Panc1 (cell line): ENCODE measurements at regions not wholly inside any gene's neighbourhood (a gene's known extent, or its start where the extent isn't known, plus 50 kb on each side); places are given as distances from the start of the nearest gene placed in this dataset.

ENCODE experiments used
- ATAC-seq: fragments of 200-7000 bp; cut with Tn5 transposase; 2 replicates; pipeline ENCODE4 v1.9.1; 2020; ENCODE audit warnings: mild to moderate bottlenecking, moderate library complexity
- BruUV-seq: library from RNA; stranded (reverse); fragments of 400-500 nt; replicated peaks from 2 replicates; lab custom pipeline; 2021; lab: Mats Ljungman, UMichigan
- CTCF ChIA-PET: fragments of 300-600 bp; sonication (Branson Sonifier 250); formaldehyde crosslinking; loops from one replicate; lab custom pipeline; 2022; ENCODE audit warnings: antibody characterized with exemption; lab: Charles Lee
- POLR2A ChIA-PET: fragments of 300-600 bp; sonication (Branson Sonifier 250); formaldehyde crosslinking; loops from one replicate; lab custom pipeline; 2022; ENCODE audit warnings: antibody characterized with exemption; lab: Charles Lee
- DNase-seq: peaks from one replicate; pipeline ENCODE4 v3.0.0-alpha.2; 2010; ENCODE audit warnings: low read depth, low spot score
- H3K27ac ChIP-seq: 2 replicates; pipeline ENCODE4 v1.5.1; 2011; ENCODE audit warnings: mild to moderate bottlenecking, low read length, inconsistent platforms
- H3K27me3 ChIP-seq: fragments of 200-500 bp; sonication (Bioruptor generic); 2 replicates; pipeline ENCODE4 v1.6.0; 2014; ENCODE audit warnings: low read length, inconsistent platforms; ENCODE audit not compliant: control insufficient read depth, insufficient read depth
- H3K36me3 ChIP-seq: fragments of 200-500 bp; sonication (Bioruptor generic); 2 replicates; pipeline ENCODE4 v1.5.1; 2014; ENCODE audit warnings: inconsistent platforms, mild to moderate bottlenecking, low read length, moderate library complexity; ENCODE audit not compliant: control insufficient read depth, insufficient read depth
- H3K4me1 ChIP-seq: 2 replicates; pipeline ENCODE4 v1.5.1; 2011; ENCODE audit warnings: inconsistent platforms, mild to moderate bottlenecking, low read length, moderate library complexity; ENCODE audit not compliant: control insufficient read depth, insufficient read depth
- H3K4me3 ChIP-seq, 2 experiments: 2 replicates each; pipeline ENCODE4 v1.5.1; 2011 to 2012; ENCODE audit warnings: low read depth in 2 of 2, low read length in 2 of 2, mild to moderate bottlenecking in 2 of 2, inconsistent platforms in 1 of 2, moderate library complexity in 1 of 2
- H3K9me3 ChIP-seq: fragments of 200-500 bp; sonication (Bioruptor generic); 2 replicates; pipeline ENCODE4 v1.5.1; 2014; ENCODE audit warnings: low read depth, mild to moderate bottlenecking, inconsistent platforms, low read length, moderate library complexity; ENCODE audit not compliant: control insufficient read depth, insufficient read depth
- CTCF ChIP-seq: fragments of 450-650 bp; IDR thresholded peaks from 2 replicates; pipeline ENCODE4 v1.5.1; 2017; ENCODE audit warnings: mild to moderate bottlenecking
- POLR2AphosphoS5 ChIP-seq: IDR thresholded peaks from 2 replicates; pipeline ENCODE4 v1.6.1; 2012; ENCODE audit warnings: mild to moderate bottlenecking, low read depth, low read length, moderate library complexity
- REST ChIP-seq, 2 experiments: IDR thresholded peaks; 2 replicates each; pipeline ENCODE4 v1.6.1; 2011 to 2012; ENCODE audit warnings: low read depth in 2 of 2, control low read depth in 1 of 2, low read length in 1 of 2, mild to moderate bottlenecking in 1 of 2, moderate library complexity in 1 of 2; ENCODE audit not compliant: insufficient read depth in 1 of 2
- SIN3A ChIP-seq: IDR thresholded peaks from 2 replicates; pipeline ENCODE4 v1.6.1; 2012; ENCODE audit warnings: low read depth, mild to moderate bottlenecking, low read length, moderate library complexity, borderline replicate concordance; ENCODE audit not compliant: insufficient read depth
- TCF7L2 ChIP-seq: IDR thresholded peaks from 2 replicates; pipeline ENCODE4 v1.6.1; 2011; ENCODE audit warnings: mild to moderate bottlenecking, low read depth, low read length, inconsistent platforms
- in situ Hi-C: cut with HindIII; loops from 2 replicates; pipeline ENCODE4 v1.10.0; 2016; ENCODE audit warnings: low sequenced_read_pairs, low pct_unique_long_range_greater_than_20kb
- intact Hi-C: fragments of 100-400 bp; cut with micrococcal nuclease; formaldehyde crosslinking; loops from one replicate; pipeline ENCODE4 v1.10.0; 2022; ENCODE audit not compliant: unreplicated experiment

GRCh38 chr13:62296812-62297211 is 881.2 kb upstream of the PCDH20 start:
- no peaks in the 10 kb centered on the region for H3K9me3 ChIP-seq
- ATAC-seq = no peak
- DNase-seq = no peak
- ChIA-PET POLR2A (no interaction called here), CTCF (no interaction called here)
- no peak overlapping the region for H3K27ac ChIP-seq
- in situ Hi-C loops (no loop called here), intact Hi-C loops (no loop called here)
- no peak for TF ChIP-seq REST (IDR thresholded peaks at IDR 0.05; ENCODE audit: insufficient read depth in 1 of 2, low read depth in 2 of 2, low read length in 1 of 2)
- TF ChIP-seq CTCF = no peak
- no peak for TF ChIP-seq SIN3A
- no peak for TF ChIP-seq TCF7L2
- TF ChIP-seq POLR2AphosphoS5 = no peak
- no peaks in the 10 kb centered on the region for H3K4me1 ChIP-seq
- BruUV-seq = no TSS peak
- H3K4me3 ChIP-seq = no peak overlapping the region
- H3K36me3 ChIP-seq = no peaks in the 10 kb centered on the region
- H3K27me3 ChIP-seq = no peaks in the 10 kb centered on the region

- Histone ChIP-seq H3K4me1 (no peaks in the 10 kb centered on the region), H3K9me3 (no peaks in the 10 kb centered on the region), H3K27ac (no peak overlapping the region), H3K36me3 (no peaks in the 10 kb centered on the region), H3K27me3 (no peaks in the 10 kb centered on the region), H3K4me3 (no peak overlapping the region)
- in situ Hi-C loops (no loop called here), intact Hi-C loops (no loop called here)
- ATAC-seq (no peak), DNase-seq (no peak)
- no TSS peak for BruUV-seq
- TF ChIP-seq TCF7L2 (no peak), CTCF (no peak), POLR2AphosphoS5 (no peak), REST (IDR thresholded peaks at IDR 0.05; ENCODE audit: insufficient read depth in 1 of 2, low read depth in 2 of 2, low read length in 1 of 2) (no peak), SIN3A (no peak)
- CTCF ChIA-PET = no interaction called here
- POLR2A ChIA-PET = no interaction called here
Observed at GRCh38 chr13:62294244-62294643, 878.6 kb upstream of the PCDH20 start.
